Amniotic stem cell (primary cell): ENCODE measurements at regions not wholly inside any gene's neighbourhood (a gene's known extent, or its start where the extent isn't known, plus 50 kb on each side); places are given as distances from the start of the nearest gene placed in this dataset.

Source experiments
- DNase-seq: peaks from one replicate; lab custom pipeline; 2025; lab: John Stamatoyannopoulos, UW

DNA sequence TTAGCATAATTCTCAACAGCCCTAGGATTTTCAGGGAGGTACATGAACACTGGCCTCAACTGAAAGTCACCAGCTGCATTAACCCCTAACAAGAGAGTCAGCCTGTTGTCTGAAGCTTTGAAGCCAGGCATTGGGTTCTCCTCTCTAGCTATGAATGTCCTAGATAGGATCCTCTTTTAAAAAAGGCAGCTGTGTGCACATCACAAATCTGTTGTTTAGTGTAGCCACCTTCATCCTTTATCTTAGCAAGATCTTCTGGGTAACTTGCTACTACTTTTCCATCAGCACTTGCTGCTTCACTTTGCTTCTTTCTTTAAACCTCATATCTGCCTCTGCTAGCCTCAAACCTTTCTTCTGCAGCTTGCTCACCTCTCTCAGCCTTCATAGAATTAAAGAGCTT lies 1692.1 kb downstream of the EFNB2 start:
- no peak for DNase-seq

GRCh38 chr13:104841110-104841509 lies 1694.4 kb downstream of the EFNB2 start:
- no peak for DNase-seq

DNA sequence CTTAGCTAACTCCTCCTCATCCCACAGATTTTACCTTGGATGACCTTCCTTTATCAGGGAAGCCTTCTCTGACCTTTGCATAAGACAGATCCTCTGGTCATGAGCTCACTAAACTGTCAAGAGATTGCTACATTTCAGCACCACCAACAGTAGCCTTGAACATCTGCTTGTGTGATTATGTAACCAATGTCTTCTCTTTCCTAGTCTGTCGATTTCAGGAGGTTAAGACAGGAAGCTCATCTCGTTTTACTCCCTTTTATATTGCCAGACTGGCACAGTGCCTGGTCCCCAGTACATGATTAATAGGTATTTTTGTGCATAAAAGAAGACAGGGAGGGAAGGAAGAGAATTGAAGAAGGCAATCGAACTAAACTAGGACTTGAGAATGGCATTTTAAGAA lies 1697.7 kb downstream of the EFNB2 start:
- no peak for DNase-seq

DNA sequence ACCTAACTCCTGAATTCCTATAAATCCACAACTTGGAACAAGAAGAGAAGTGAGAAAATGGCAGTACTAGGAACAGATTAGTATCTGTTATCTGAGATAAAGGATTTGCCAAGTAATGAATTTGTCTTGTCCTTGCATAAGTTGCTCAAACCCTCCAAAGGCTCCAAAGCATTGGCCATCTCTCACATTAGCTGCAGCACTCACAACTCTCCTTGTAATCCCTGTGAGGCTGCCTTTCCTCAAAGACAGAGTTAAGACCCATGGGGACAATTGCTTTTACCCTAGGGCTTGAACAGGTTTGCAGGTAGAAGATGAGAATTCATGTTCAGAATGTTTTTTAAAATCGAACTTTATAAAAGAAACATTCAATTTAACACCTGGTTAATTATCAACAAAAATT lies 1702.2 kb downstream of the EFNB2 start:
- no peak for DNase-seq

GRCh38 chr13:104832231-104832630 lies 1703.2 kb downstream of the EFNB2 start:
- DNase-seq: no peak

DNA sequence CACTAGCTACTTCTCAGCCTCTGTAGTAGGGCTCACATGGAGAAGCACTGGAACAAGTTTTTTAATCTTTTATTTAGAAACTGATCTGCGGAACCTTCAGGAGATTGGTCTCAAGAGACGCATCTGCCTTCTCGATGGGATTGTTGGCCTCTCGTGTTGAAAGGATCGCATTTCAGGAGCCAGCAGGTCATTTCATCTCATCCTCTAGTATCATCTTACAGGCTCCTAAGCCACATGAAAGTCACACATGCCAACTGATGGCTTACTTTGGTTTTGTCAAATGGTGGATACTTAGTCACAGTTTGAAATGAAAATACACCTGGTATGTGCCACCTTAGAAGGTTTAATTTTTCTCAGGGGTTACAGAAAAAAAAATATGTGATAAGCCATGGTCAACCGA lies 1703.6 kb downstream of the EFNB2 start:
- no peak for DNase-seq

- no peak for DNase-seq
Observed at GRCh38 chr13:104823709-104824108, 1711.8 kb downstream of the EFNB2 start.

DNA sequence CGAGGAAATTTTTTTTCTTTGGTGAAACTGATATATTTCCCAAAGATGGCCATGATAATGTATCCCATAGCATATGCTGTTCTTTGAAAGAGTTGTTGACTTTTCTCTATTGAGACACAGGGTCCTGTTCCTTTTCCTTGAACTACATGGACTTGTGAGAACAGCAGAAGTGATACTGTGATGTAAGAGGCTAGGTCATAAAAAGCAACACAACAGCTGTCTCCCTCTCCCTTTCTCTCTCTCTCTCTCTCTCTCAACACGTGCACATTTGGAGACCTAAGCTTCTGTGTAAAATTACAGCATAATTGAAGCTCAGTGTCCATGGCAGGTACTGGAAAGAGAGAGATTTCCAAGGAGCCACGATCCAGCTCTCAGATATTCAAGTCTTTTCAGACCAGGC lies 1712.4 kb downstream of the EFNB2 start:
- no peak for DNase-seq

DNA sequence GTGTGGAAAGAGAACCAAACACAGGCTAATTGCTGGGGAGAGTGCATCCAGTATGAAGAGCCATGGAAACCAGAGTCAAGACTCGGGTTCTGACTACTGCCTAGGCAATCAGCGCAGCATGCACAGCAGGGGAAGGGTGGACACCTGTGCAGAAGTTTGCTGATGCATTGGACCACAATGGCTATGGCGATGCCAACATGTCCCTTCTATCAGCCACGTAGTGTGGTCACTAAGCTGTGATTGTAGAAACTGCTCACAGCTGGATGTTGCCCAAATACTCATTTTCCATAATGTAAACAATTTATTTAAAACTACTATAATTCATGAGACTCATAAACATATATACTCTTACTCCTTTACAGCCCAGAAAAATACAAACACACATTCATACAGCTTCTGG lies 1718.2 kb downstream of the EFNB2 start:
- no peak for DNase-seq

- no peak for DNase-seq
Observed at GRCh38 chr13:104816726-104817125, 1718.7 kb downstream of the EFNB2 start.

GRCh38 chr13:104810242-104810641 lies 1725.2 kb downstream of the EFNB2 start:
- no peak for DNase-seq

GRCh38 chr13:104809483-104809882 lies 1726.0 kb downstream of the EFNB2 start:
- no peak for DNase-seq

DNA sequence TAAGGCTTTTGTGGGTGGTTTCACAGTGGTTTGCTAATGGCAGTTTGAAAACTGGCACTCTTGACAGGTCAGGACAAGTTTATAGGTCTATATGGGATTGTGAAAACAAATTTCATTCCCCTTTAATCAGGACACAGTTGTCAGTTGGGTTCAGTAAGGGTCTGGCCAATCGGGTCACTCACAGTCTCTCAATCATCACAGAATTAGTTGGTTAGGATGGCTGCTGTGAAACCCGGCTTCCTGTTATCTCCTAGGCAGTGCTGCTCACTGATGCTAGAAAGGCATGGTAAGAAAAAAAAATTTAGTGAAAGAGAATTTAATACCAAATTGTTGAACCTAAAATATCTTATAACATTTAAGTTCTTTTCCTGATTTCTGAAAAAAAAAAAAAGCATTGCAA lies 1730.1 kb downstream of the EFNB2 start:
- DNase-seq: no peak

- DNase-seq: no peak
Observed at GRCh38 chr13:104799152-104799551, 1732.9 kb upstream of the SLC10A2 start.

DNA sequence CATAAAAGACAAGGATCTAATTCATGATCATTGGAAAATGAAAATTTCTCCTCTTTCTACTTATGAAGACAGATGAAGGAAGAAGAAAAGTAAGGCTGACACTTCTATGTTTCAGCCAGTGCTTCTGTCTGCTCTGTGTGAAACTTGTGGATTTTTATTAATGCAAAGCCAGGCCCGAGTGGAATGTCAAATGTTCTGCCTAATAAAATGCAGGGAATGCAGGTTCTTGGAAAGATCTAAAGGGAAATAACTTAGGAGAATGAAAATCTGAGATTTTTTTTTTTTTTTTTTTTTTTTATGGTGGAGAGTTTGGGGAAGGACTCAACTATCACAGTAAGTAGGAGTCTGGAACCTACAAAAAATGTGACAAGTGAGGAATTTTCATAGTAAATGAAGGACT lies 1732.3 kb upstream of the SLC10A2 start:
- no peak for DNase-seq

GRCh38 chr13:104796581-104796980 lies 1730.4 kb upstream of the SLC10A2 start:
- DNase-seq: no peak

GRCh38 chr13:104785952-104786351 lies 1719.7 kb upstream of the SLC10A2 start:
- no peak for DNase-seq

DNA sequence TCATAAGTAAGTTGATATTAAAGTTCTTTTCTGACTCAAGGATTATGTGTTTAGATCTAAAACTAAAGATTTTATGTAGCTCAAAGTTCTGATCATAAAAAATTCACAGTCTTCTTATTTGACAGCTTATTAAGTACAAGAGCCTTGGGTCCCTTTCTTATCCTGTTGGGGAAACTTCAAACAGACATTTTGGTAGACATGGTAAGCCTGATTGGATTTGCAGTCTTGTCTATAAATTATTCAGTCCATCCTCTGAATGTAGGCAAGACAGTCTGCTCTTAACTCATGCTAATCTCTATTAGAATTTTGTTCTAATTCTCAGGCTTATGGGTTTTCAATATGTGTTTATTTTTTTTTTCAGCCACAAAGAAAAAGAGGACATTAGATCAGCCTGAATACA lies 1718.7 kb upstream of the SLC10A2 start:
- no peak for DNase-seq

DNA sequence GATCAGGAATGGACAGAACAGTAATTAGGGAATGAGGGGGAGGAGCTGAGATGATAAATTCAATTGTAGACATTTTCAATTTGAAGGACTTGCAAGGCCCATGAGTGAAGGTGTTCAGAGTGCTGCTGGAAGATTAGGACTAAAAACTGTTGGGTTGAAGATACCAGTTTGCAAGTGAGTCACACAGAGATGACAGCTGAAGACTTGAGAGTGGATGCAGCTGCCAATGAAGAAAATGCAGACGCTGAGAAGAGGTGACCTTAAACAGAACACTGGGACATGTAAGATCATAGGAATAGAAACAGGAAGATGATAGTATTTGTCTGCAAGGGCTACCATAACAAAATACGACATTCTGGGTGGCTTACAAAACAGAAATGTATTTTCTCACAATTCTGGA lies 1716.5 kb upstream of the SLC10A2 start:
- no peak for DNase-seq

- peak; percentile 22 for DNase-seq
Observed at GRCh38 chr13:104779311-104779993, 1713.2 kb upstream of the SLC10A2 start.

DNA sequence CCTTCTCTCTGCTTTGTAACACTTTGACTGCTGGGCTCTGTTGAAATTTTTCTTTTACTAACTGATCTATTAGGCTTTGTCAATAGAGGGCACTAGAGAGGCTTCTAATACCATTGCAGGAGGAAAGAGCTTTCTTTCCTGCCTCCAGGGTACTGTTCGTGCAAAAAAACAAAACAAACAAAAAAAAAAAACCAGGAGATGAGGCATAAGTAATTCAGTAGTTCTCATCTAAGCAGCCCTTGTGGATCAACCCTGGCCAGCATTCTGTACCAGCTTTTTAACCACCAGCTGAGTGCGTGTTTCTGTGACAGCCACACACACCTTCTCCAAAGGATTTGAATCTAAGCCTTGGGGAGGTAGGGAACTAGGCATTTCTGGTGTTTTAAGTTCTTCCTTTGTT lies 1707.6 kb upstream of the SLC10A2 start:
- peak; percentile 79 for DNase-seq

GRCh38 chr13:104769545-104769944 lies 1703.3 kb upstream of the SLC10A2 start:
- DNase-seq: no peak

GRCh38 chr13:104766319-104766718 lies 1700.1 kb upstream of the SLC10A2 start:
- no peak for DNase-seq

DNA sequence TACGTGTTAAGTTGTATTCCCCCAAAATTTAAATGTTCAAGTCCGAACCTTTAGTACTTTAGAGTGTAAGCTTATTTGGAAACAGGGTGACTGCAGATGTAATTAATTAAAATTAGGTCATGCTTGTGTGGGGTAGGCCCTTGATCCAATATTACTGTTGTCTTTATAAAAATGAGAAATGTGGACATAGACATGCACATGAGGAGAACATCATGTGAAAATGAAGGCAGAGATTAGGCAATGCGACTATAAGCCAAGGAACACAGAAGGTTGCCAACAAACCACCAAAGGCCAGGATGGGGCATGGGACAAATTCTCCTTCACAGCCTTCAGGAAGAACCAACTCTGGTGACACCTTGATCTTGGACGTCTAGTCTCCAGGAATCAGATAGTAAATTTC lies 1698.4 kb upstream of the SLC10A2 start:
- no peak for DNase-seq

GRCh38 chr13:104759069-104759468 lies 1692.9 kb upstream of the SLC10A2 start:
- DNase-seq: no peak
